ENCODE measurements at regions not wholly inside any gene's neighbourhood (a gene's known extent, or its start where the extent isn't known, plus 50 kb on each side); places are given as distances from the start of the nearest gene placed in this dataset.

DNA sequence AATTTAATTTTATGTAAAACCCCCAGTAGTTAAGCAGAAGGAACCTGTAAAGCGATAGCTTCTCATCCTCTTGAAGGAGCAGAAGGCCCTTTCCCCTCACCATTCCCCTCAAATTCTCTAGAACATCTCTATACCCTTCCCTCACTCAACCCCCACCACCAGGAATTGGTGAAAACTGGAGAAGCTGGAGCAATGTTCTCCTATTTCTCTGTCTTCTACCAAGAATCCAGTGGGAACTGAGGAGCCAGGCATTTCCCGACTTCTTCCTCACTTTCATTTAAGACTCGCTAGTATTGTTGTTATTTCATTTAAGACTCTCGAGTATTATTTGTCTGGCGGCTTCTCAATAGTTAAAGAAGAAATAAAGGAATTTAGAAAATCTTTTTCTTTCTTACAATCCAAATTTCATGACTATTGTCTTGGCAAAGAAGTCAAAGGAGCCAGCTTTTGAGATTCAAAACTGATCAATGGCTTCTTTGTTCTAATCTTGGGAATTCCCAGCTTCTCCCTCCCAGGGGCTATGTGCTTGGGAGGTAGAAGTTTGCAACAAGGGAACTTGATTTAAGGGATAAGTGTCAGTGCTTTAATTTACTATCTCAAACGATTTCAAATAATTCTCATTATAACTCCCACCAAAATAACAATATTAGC, 253.3 kb upstream of the ADGRL2 start (continued):
- no peak for TF ChIP-seq ZNF616 (CRISPR knock-in tag; IDR thresholded peaks at IDR 0.05; ENCODE audit: low read depth)
- TF ChIP-seq ZNF674 (CRISPR knock-in tag; IDR thresholded peaks at IDR 0.05; ENCODE audit: low read depth) = no peak
- TF ChIP-seq ZKSCAN5 (CRISPR knock-in tag; IDR thresholded peaks at IDR 0.05) = no peak
- TF ChIP-seq, protein P1, sequence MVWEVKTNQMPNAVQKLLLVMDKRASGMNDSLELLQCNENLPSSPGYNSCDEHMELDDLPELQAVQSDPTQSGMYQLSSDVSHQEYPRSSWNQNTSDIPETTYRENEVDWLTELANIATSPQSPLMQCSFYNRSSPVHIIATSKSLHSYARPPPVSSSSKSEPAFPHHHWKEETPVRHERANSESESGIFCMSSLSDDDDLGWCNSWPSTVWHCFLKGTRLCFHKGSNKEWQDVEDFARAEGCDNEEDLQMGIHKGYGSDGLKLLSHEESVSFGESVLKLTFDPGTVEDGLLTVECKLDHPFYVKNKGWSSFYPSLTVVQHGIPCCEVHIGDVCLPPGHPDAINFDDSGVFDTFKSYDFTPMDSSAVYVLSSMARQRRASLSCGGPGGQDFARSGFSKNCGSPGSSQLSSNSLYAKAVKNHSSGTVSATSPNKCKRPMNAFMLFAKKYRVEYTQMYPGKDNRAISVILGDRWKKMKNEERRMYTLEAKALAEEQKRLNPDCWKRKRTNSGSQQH (CRISPR knock-in tag; IDR thresholded peaks at IDR 0.05; ENCODE audit: low read depth) = no peak
- no peak for TF ChIP-seq HNF4A (CRISPR knock-in tag; IDR thresholded peaks at IDR 0.05)
- TF ChIP-seq IKZF4 (CRISPR knock-in tag; IDR thresholded peaks at IDR 0.05; ENCODE audit: borderline replicate concordance, low read depth, not compliant biosample characterization) = no peak
- TF ChIP-seq ZNF605 (CRISPR knock-in tag; IDR thresholded peaks at IDR 0.05) = no peak
- no peak for TF ChIP-seq FOXM1 (CRISPR knock-in tag; IDR thresholded peaks at IDR 0.05)

DNA sequence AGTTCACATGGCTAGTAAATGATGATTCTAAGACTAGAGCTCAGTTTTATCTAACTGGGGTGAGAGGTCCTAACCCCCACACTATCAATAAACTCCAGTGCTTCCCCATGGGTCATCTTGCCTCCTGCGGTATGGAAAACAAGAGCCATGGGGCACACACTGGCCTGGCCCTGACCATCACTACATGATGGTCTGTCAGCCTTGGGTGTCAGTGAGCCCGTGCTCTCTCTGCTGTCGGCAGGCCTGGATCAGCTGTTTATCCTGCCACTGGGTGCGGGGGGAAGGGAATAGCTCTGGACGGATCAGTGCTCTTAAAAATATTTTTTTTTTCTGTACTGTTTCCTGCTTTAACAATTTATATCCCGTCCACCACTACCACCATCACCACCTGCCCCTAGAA, 255.0 kb upstream of the ADGRL2 start:
- H3K9me3 ChIP-seq (ENCODE audit: low read length) = no peaks in the 10 kb centered on the region
- POLR2A ChIA-PET = no interaction called here
- FAIRE-seq (no peak), DNase-seq (ENCODE audit: low spot score) (no peak), ATAC-seq (no peak)
- intact Hi-C loops (cut with micrococcal nuclease; ENCODE audit: unreplicated experiment) = no loop called here
- in situ Hi-C loops (cut with HindIII; ENCODE audit: extremely low pct_ligation_motif_present, low pct_unique_long_range_greater_than_20kb) = no loop called here
- no peak overlapping the region for H3K27ac ChIP-seq (ENCODE audit: extremely low read length, insufficient read depth, low read length)
- no peaks in the 10 kb centered on the region for H4K20me1 ChIP-seq (ENCODE audit: insufficient read depth, low read length)
- H2AFZ ChIP-seq (ENCODE audit: low read length) = no peak overlapping the region
- no peak overlapping the region for H3K4me2 ChIP-seq (ENCODE audit: low read depth, low read length)
- CTCF ChIA-PET (ENCODE audit: low intra/inter-chr PET ratio, low total read pairs) = no interaction called here
- 2% methylated on average over 6 of the region's 6 CpGs for whole genome bisulfite sequencing (ENCODE audit: low lambda C conversion rate)
- no peaks in the 10 kb centered on the region for H3K36me3 ChIP-seq (replicated peaks in 1 of 2; ENCODE audit: control insufficient read depth in 1 of 2, insufficient read depth in 2 of 2, low read length in 2 of 2)
- H3K4me1 ChIP-seq (ENCODE audit: insufficient read depth, low read length) = no peaks in the 10 kb centered on the region
- H3K9ac ChIP-seq (ENCODE audit: insufficient read depth, low read depth, low read length) = no peak overlapping the region
- H3K27me3 ChIP-seq (ENCODE audit: control insufficient read depth in 1 of 2, insufficient read depth in 2 of 2, low read length in 2 of 2) = peaks cover 0 to 5% of the 10 kb centered on the region in 2 experiments; a peak in 1 of 5 replicates
- no TSS peak for BruUV-seq (replicated peaks)
- no peak for TF ChIP-seq ZNF564 (CRISPR knock-in tag; IDR thresholded peaks at IDR 0.05)
- TF ChIP-seq, protein P2, sequence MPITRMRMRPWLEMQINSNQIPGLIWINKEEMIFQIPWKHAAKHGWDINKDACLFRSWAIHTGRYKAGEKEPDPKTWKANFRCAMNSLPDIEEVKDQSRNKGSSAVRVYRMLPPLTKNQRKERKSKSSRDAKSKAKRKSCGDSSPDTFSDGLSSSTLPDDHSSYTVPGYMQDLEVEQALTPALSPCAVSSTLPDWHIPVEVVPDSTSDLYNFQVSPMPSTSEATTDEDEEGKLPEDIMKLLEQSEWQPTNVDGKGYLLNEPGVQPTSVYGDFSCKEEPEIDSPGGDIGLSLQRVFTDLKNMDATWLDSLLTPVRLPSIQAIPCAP (CRISPR knock-in tag; IDR thresholded peaks at IDR 0.05; ENCODE audit: low read depth) = no peak
- no peak for TF ChIP-seq EED (CRISPR knock-in tag; IDR thresholded peaks at IDR 0.05)
- TF ChIP-seq PHF5A (CRISPR knock-in tag; IDR thresholded peaks at IDR 0.05; ENCODE audit: low read depth, unreplicated experiment) = no peak
- H3K4me3 ChIP-seq (replicated peaks in 1 of 3; ENCODE audit: insufficient read depth in 1 of 3, low read depth in 2 of 3, low read length in 3 of 3) = no peak overlapping the region
- no peaks in the 10 kb centered on the region for H3K79me2 ChIP-seq (ENCODE audit: insufficient read depth, low read length)

Data from HepG2 (cell line).